Gastroesophageal sphincter (tissue), 3 donors: ENCODE measurements at regions not wholly inside any gene's neighbourhood (a gene's known extent, or its start where the extent isn't known, plus 50 kb on each side); places are given as distances from the start of the nearest gene placed in this dataset.

Experiments used
- POLR2A ChIP-seq, 2 donors: fragments of 450-650 bp; IDR thresholded peaks; one replicate each; pipeline ENCODE4 v1.6.1; 2017; ENCODE audit warnings: antibody characterized with exemption in 2 of 2, mild to moderate bottlenecking in 2 of 2, moderate library complexity in 1 of 2
- TF ChIP-seq, protein P1 (sequence below), 4 experiments: fragments of 200-600 bp in 2 of 4; fragments of 450-650 bp in 2 of 4; sonication (generic) in 1 of 4; IDR thresholded peaks; one replicate each; pipeline ENCODE4 v1.5.1; 2017 to 2019; ENCODE audit warnings: antibody characterized with exemption in 4 of 4, mild to moderate bottlenecking in 2 of 4, moderate library complexity in 2 of 4

- TF ChIP-seq, protein P1, sequence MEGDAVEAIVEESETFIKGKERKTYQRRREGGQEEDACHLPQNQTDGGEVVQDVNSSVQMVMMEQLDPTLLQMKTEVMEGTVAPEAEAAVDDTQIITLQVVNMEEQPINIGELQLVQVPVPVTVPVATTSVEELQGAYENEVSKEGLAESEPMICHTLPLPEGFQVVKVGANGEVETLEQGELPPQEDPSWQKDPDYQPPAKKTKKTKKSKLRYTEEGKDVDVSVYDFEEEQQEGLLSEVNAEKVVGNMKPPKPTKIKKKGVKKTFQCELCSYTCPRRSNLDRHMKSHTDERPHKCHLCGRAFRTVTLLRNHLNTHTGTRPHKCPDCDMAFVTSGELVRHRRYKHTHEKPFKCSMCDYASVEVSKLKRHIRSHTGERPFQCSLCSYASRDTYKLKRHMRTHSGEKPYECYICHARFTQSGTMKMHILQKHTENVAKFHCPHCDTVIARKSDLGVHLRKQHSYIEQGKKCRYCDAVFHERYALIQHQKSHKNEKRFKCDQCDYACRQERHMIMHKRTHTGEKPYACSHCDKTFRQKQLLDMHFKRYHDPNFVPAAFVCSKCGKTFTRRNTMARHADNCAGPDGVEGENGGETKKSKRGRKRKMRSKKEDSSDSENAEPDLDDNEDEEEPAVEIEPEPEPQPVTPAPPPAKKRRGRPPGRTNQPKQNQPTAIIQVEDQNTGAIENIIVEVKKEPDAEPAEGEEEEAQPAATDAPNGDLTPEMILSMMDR (IDR thresholded peaks at IDR 0.05): no peak
- TF ChIP-seq POLR2A (IDR thresholded peaks at IDR 0.05): no peak
Measured at GRCh38 chr2:58560531-58560930, 319.4 kb upstream of the FANCL start.
